ENCODE measurements at regions not wholly inside any gene's neighbourhood (a gene's known extent, or its start where the extent isn't known, plus 50 kb on each side); places are given as distances from the start of the nearest gene placed in this dataset.

DNA sequence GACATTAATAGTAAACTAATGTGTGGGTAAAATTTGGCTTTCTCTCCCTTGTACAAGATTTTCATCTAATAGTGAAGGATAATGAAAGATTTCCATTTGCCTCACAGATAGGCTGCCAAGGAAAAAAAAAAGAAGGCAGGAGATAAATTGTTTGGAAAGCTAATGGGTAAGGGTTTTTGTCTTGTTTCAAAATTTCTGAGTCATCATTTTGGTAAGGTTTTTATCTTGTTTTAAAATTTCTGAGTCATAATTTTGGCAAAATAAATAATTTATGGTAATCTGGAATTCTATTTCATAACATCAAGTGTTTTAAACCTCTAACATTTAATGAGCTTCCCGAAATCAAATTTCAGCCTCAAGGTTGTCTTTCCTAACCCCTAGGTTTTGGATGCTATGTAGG, 1035.7 kb upstream of the FBXO33 start:
- TF ChIP-seq POLR2A (IDR thresholded peaks at IDR 0.05): no peak
- TF ChIP-seq, protein P1, sequence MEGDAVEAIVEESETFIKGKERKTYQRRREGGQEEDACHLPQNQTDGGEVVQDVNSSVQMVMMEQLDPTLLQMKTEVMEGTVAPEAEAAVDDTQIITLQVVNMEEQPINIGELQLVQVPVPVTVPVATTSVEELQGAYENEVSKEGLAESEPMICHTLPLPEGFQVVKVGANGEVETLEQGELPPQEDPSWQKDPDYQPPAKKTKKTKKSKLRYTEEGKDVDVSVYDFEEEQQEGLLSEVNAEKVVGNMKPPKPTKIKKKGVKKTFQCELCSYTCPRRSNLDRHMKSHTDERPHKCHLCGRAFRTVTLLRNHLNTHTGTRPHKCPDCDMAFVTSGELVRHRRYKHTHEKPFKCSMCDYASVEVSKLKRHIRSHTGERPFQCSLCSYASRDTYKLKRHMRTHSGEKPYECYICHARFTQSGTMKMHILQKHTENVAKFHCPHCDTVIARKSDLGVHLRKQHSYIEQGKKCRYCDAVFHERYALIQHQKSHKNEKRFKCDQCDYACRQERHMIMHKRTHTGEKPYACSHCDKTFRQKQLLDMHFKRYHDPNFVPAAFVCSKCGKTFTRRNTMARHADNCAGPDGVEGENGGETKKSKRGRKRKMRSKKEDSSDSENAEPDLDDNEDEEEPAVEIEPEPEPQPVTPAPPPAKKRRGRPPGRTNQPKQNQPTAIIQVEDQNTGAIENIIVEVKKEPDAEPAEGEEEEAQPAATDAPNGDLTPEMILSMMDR (IDR thresholded peaks at IDR 0.05): no peak
- WGBS, 2 donors: 58 to 75% methylated on average over 1 of the region's 1 CpG
- DNase-seq (ENCODE audit: low spot score in 2 of 2): no peak

DNA sequence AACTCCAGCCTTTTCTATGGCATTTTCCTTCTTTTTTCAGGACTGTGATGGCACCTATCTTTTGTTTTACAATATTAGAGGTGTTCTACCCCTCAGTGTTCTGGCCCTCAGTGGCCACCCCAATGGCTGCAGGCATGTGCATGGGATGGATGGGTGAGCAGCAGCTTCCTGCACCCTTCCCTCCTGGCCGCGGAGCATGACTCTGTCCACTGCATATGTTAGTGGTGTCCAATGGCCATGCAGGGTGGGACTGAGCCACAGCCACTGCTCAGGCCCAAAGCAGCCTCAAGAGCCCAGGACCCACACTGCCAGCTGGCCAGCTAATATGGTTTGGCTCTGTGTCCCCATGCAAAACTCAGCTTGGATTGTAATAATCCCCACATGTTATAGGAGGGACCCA, 1032.3 kb upstream of the FBXO33 start:
- TF ChIP-seq POLR2A (IDR thresholded peaks at IDR 0.05): no peak
- TF ChIP-seq, protein P1 (IDR thresholded peaks at IDR 0.05): no peak
- intact Hi-C loops (cut with DNase I; ENCODE audit: low total_unique reads): no loop called here
- H3K4me3 ChIP-seq (ENCODE audit: low read depth, poor library complexity, severe bottlenecking): no peak overlapping the region
- no peak for DNase-seq (ENCODE audit: low spot score in 2 of 2)
- WGBS, 2 donors: 94 to 100% methylated on average over 2 of the region's 2 CpGs

More for the DNA sequence above, 1035.7 kb upstream of the FBXO33 start:
- intact Hi-C loops (cut with DNase I; ENCODE audit: low total_unique reads): no loop called here
- no peak overlapping the region for H3K4me3 ChIP-seq (ENCODE audit: low read depth, poor library complexity, severe bottlenecking)

DNA sequence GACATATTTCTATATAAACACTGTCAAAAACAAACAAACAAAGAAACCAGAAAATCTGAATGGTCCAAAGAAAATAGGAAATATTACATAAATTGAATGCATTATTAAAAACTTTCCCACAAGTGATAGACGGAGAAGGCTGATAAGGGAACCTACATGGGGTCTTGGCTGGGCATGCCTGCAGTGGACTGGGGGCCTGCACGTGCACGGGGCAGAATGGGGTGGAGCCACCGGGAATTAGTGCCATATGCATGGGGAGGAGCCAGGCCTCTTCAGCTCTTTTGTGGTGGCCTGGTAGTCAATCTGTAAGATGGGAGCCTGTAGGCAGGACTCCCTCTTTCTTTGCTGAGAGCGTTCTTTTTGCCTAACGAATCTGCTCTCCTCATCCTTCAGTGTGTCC, 1031.7 kb upstream of the FBXO33 start:
- 79% methylated on average over 6 of the region's 6 CpGs for WGBS, 2 donors
- TF ChIP-seq, protein P1 (IDR thresholded peaks at IDR 0.05): no peak
- no peak for TF ChIP-seq POLR2A (IDR thresholded peaks at IDR 0.05)
- no peak for DNase-seq (ENCODE audit: low spot score in 2 of 2)
- intact Hi-C loops (cut with DNase I; ENCODE audit: low total_unique reads): no loop called here
- no peak overlapping the region for H3K4me3 ChIP-seq (ENCODE audit: low read depth, poor library complexity, severe bottlenecking)

DNA sequence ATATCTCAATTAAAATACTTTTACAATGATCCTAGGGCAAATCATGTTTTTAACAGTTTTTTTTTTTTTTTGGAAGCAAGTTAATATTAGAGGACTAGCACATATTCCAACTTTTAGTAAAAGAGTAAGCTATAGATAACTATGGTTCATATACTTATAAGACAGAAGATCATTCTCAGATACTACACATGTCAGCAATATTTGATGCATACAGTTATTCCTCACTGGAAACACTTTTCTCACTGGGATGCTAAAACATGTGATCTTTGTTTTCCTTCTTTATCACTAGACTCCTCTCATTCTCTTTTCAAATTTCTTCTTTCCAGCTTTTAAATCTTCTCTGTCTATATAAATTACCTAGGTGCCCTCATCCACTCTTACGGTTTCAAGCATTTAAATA, 1020.4 kb upstream of the FBXO33 start:
- H3K4me3 ChIP-seq (ENCODE audit: low read depth, poor library complexity, severe bottlenecking): no peak overlapping the region
- DNase-seq (ENCODE audit: low spot score in 2 of 2): no peak
- intact Hi-C loops (cut with DNase I; ENCODE audit: low total_unique reads): no loop called here
- no peak for TF ChIP-seq POLR2A (IDR thresholded peaks at IDR 0.05)
- TF ChIP-seq, protein P1 (IDR thresholded peaks at IDR 0.05): no peak
- 91 to 97% methylated on average over 1 of the region's 1 CpG for WGBS, 2 donors

DNA sequence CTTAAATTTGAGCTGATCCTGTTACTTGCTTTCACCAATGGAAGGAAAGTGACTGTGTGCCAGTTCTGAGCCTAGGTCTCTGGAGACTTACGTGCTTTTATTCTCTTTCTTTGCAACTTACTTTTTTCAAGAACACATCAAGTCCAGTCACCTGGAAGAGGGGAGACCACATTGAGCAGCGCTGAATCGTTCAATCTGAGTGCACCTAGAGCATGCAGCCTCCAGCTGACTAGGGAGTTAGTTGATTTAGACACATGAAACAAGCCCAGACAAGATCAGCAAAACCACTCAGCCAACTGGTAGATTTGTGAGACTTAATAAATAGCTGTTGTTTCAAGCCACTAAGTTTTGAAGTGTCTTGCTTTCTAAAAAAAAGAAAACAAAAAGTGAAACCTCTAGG, 1014.8 kb upstream of the FBXO33 start:
- no peak overlapping the region for H3K4me3 ChIP-seq (ENCODE audit: low read depth, poor library complexity, severe bottlenecking)
- intact Hi-C loops (cut with DNase I; ENCODE audit: low total_unique reads): no loop called here
- no peak for TF ChIP-seq POLR2A (IDR thresholded peaks at IDR 0.05)
- TF ChIP-seq, protein P1 (IDR thresholded peaks at IDR 0.05): no peak
- DNase-seq (ENCODE audit: low spot score in 2 of 2): no peak
- 37 to 45% methylated on average over 3 of the region's 3 CpGs for WGBS, 2 donors

DNA sequence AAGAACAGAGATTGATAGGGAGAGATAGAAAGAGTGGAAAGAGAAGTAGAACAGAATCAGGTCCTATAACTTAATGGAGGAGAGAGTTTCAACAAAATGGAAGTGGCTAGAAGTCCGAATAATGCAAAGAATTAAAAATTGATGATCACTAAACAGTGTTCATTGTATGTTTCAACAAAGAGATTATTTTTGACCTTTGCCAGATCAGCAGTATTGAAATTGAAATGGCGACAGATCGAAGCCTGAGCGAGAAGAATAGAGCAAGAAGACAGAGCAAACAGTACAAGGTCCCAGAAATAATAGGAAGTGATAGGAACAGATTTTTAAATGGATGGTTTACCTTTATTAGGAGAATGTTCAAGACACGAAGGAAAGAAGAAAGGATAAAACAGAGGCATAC, 1012.8 kb upstream of the FBXO33 start:
- DNase-seq (ENCODE audit: low spot score in 2 of 2): no peak
- intact Hi-C loops (cut with DNase I; ENCODE audit: low total_unique reads): no loop called here
- H3K4me3 ChIP-seq (ENCODE audit: low read depth, poor library complexity, severe bottlenecking): no peak overlapping the region
- WGBS, 2 donors: 88 to 93% methylated on average over 5 of the region's 5 CpGs
- TF ChIP-seq, protein P1 (IDR thresholded peaks at IDR 0.05): no peak
- no peak for TF ChIP-seq POLR2A (IDR thresholded peaks at IDR 0.05)
